GM19043 (cell line): ENCODE measurements at regions not wholly inside any gene's neighbourhood (a gene's known extent, or its start where the extent isn't known, plus 50 kb on each side); places are given as distances from the start of the nearest gene placed in this dataset.
A peak's percentile ranks its signal among the peaks of the same experiment; 100 is the strongest.

Experiments used
- ATAC-seq: cut with Tn5 transposase; IDR thresholded peaks from one replicate; pipeline ENCODE4 v1.9.1; 2021; ENCODE audit warnings: low read depth; ENCODE audit not compliant: unreplicated experiment

GRCh38 chrX:38856670-38857265, 55.5 kb downstream of the MID1IP1 start:
- no peak for ATAC-seq

GRCh38 chrX:38857736-38858523, 56.7 kb downstream of the MID1IP1 start:
- no peak for ATAC-seq

- no peak for ATAC-seq
Measured at GRCh38 chrX:38859602-38860001, 58.3 kb downstream of the MID1IP1 start.

GRCh38 chrX:38860106-38861013, 59.1 kb downstream of the MID1IP1 start:
- ATAC-seq = no peak

- no peak for ATAC-seq
Measured at GRCh38 chrX:38861489-38861888, 60.2 kb downstream of the MID1IP1 start.

- no peak for ATAC-seq
Measured at GRCh38 chrX:38862100-38862499, 60.8 kb downstream of the MID1IP1 start.

- no peak for ATAC-seq
Measured at GRCh38 chrX:38864165-38864564, 62.9 kb downstream of the MID1IP1 start.

- no peak for ATAC-seq
Measured at GRCh38 chrX:38868321-38868720, 67.1 kb downstream of the MID1IP1 start.

- no peak for ATAC-seq
Measured at GRCh38 chrX:38868941-38869401, 67.7 kb downstream of the MID1IP1 start.

GRCh38 chrX:38870361-38870895, 69.2 kb downstream of the MID1IP1 start:
- no peak for ATAC-seq

- ATAC-seq = no peak
Measured at GRCh38 chrX:38871129-38872029, 70.1 kb downstream of the MID1IP1 start.

GRCh38 chrX:38877366-38877765, 76.1 kb downstream of the MID1IP1 start:
- no peak for ATAC-seq

- ATAC-seq = no peak
Measured at GRCh38 chrX:38878641-38879340, 77.5 kb downstream of the MID1IP1 start.

- peak; percentile 56 for ATAC-seq
Measured at GRCh38 chrX:38879631-38880220, 78.5 kb downstream of the MID1IP1 start.

GRCh38 chrX:38880296-38880854, 79.1 kb downstream of the MID1IP1 start:
- no peak for ATAC-seq

GRCh38 chrX:38881066-38881465, 79.8 kb downstream of the MID1IP1 start:
- no peak for ATAC-seq

- peak; percentile 29 for ATAC-seq
Measured at GRCh38 chrX:38881727-38882126, 80.5 kb downstream of the MID1IP1 start.

GRCh38 chrX:38882894-38883626, 81.8 kb downstream of the MID1IP1 start:
- ATAC-seq = no peak
